ENCODE measurements at regions not wholly inside any gene's neighbourhood (a gene's known extent, or its start where the extent isn't known, plus 50 kb on each side); places are given as distances from the start of the nearest gene placed in this dataset.

DNA sequence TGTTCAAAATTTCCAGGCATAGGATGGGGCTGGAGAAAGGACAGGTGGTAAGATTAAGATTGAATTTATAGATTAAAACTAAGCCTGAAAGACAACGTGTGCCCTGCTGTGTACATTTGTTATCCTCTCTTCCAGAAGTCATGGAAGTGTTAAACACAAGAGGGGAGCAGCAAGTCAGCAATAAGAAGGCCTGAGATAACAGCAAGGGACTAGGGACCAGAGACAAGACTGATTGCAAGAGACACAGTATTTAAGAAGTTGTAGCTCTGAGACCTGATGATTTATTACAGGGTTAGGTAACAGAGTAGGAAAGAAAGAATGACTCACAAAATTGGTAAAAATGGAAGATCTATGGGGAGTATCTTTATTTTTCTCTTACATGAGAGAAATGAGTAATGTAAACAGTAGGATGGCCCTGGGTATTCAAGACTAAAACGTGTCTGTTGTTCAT is 55.7 kb upstream of the COL1A2 start (continued):
- TF ChIP-seq, protein P1, sequence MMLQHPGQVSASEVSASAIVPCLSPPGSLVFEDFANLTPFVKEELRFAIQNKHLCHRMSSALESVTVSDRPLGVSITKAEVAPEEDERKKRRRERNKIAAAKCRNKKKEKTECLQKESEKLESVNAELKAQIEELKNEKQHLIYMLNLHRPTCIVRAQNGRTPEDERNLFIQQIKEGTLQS (IDR thresholded peaks at IDR 0.05) = peak; percentile 47; the same call in 1 of the 2 replicates
- TF ChIP-seq, protein P1 (CRISPR knock-in tag; conservative IDR thresholded peaks at IDR 0.05) = no peak
- TF ChIP-seq ZNF778 (CRISPR knock-in tag; IDR thresholded peaks at IDR 0.05) (no peak), MTA1 (IDR thresholded peaks at IDR 0.05; ENCODE audit: borderline replicate concordance) (no peak), ZNF124 (CRISPR knock-in tag; IDR thresholded peaks at IDR 0.05) (no peak), HDAC3 (IDR thresholded peaks at IDR 0.05; ENCODE audit: borderline replicate concordance, partially characterized antibody) (no peak), SP2 (IDR thresholded peaks at IDR 0.05; ENCODE audit: extremely low read depth, low read depth, low read length, poor library complexity, severe bottlenecking) (no peak), PHF21A (IDR thresholded peaks at IDR 0.05; ENCODE audit: borderline replicate concordance, low read depth) (no peak), RBM39 (optimal IDR thresholded peaks at IDR 0.05; ENCODE audit: low read depth, low read length) (no peak), CBX1 (IDR thresholded peaks at IDR 0.05; ENCODE audit: low read depth) (no peak), ZNF77 (CRISPR knock-in tag; IDR thresholded peaks at IDR 0.05) (no peak), ZBTB1 (CRISPR knock-in tag; IDR thresholded peaks at IDR 0.05; ENCODE audit: borderline replicate concordance, low read depth) (no peak)
- TF ChIP-seq, protein P2, sequence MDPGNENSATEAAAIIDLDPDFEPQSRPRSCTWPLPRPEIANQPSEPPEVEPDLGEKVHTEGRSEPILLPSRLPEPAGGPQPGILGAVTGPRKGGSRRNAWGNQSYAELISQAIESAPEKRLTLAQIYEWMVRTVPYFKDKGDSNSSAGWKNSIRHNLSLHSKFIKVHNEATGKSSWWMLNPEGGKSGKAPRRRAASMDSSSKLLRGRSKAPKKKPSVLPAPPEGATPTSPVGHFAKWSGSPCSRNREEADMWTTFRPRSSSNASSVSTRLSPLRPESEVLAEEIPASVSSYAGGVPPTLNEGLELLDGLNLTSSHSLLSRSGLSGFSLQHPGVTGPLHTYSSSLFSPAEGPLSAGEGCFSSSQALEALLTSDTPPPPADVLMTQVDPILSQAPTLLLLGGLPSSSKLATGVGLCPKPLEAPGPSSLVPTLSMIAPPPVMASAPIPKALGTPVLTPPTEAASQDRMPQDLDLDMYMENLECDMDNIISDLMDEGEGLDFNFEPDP (CRISPR knock-in tag; IDR thresholded peaks at IDR 0.05) = no peak
- TF ChIP-seq, protein P3, sequence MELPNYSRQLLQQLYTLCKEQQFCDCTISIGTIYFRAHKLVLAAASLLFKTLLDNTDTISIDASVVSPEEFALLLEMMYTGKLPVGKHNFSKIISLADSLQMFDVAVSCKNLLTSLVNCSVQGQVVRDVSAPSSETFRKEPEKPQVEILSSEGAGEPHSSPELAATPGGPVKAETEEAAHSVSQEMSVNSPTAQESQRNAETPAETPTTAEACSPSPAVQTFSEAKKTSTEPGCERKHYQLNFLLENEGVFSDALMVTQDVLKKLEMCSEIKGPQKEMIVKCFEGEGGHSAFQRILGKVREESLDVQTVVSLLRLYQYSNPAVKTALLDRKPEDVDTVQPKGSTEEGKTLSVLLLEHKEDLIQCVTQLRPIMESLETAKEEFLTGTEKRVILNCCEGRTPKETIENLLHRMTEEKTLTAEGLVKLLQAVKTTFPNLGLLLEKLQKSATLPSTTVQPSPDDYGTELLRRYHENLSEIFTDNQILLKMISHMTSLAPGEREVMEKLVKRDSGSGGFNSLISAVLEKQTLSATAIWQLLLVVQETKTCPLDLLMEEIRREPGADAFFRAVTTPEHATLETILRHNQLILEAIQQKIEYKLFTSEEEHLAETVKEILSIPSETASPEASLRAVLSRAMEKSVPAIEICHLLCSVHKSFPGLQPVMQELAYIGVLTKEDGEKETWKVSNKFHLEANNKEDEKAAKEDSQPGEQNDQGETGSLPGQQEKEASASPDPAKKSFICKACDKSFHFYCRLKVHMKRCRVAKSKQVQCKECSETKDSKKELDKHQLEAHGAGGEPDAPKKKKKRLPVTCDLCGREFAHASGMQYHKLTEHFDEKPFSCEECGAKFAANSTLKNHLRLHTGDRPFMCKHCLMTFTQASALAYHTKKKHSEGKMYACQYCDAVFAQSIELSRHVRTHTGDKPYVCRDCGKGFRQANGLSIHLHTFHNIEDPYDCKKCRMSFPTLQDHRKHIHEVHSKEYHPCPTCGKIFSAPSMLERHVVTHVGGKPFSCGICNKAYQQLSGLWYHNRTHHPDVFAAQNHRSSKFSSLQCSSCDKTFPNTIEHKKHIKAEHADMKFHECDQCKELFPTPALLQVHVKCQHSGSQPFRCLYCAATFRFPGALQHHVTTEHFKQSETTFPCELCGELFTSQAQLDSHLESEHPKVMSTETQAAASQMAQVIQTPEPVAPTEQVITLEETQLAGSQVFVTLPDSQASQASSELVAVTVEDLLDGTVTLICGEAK (IDR thresholded peaks at IDR 0.05) = no peak
- TF ChIP-seq, protein P3 (CRISPR knock-in tag; IDR thresholded peaks at IDR 0.05) = no peak
